ENCODE measurements at regions not wholly inside any gene's neighbourhood (a gene's known extent, or its start where the extent isn't known, plus 50 kb on each side); places are given as distances from the start of the nearest gene placed in this dataset.

DNA sequence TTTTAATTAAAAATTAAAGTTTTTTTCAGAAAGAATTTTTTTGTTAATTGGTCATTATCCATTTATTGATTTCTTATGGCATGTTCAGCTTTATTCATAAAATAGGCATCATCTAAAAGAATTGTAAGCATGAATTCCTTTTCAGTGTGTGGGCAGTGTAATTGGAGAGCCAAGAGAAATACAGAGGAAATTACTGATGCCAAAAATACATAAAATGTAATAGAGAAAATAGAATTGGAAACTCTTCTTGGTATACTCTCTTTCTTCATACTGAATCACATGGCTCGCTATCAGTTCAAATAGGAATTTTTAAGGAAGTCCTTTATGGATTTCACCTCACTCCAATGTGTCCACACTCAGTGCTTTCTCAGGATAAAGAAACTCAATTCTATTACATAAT, 663.6 kb upstream of the NRXN1 start:
- DNase-seq (ENCODE audit: low read depth in 2 of 2), result no peak

DNA sequence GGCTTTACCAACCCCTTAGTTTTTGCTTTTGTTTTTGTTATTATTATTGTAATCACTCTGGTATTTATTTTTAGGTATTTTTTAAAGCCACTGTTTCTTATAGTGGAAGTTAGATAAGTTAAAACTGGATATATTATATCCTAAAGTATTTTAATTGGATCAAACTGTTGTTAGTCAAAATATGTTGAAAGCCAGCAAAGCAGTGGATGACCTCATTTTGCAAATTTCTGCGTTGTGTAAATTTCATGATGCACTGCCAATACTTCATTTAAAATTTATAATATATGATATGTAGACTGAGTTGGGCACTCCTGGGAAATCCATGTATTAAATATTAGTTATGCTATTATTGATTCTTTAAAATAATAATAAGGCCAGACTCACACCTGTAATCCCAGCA, 661.7 kb upstream of the NRXN1 start:
- DNase-seq (ENCODE audit: low read depth in 2 of 2), result no peak

DNA sequence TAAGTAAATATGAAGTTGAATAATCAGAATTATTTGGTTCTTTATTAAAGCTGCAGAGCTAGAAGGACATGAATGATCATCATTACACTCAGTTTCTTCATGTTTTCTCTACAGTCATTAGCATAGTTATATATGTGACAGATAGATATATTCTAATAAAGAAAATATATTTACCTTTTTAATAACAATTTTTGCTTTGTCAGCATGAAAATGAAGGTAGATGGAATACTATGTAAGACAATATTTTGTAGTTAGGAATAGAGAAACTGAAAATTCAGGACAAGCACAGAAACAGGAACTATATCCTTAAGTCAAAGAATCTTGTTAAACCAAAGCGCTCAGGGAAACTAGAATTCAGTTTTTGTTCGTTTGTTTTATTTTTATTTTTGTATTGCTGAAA, 649.9 kb upstream of the NRXN1 start:
- DNase-seq (ENCODE audit: low read depth in 2 of 2), result no peak

DNA sequence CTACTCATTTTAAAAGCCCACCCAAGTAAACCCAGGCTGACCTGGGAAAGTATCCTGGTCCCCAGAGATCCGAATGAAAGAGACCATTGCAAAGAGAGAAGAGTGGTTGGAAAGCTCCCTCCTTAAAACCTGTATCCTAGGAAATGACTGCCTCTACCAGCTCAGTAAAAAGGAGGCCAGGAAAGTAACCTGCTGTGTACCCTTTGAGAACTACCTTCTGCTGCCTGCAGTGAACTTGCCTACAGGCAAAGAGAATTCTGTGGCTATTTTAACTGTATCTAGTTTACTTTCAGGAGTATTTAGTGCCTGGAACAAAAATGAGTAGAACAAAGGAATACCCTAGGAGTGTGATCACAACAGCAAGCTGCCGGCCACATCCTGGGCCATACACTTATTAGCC, 641.7 kb upstream of the NRXN1 start:
- DNase-seq (ENCODE audit: low read depth in 2 of 2), result no peak

DNA sequence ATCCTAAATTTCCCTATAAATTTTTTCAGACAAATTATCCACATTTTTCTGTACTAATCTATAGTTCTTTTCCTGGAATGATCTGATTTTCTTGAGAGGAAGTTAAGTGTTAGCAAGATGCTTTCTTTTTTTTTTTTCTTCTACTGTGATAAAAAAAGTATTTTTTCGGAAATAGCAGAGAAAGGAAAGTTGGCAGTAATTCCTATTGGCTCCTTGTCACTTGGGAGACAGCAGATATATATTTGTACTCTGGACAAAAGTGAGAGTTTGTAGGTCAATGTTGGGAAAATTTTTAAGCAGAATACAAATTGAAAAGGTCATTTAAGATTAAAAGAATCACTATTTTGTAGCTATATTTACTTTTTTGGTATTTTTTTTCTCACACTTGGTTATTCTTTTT, 635.7 kb upstream of the NRXN1 start:
- DNase-seq (ENCODE audit: low read depth in 2 of 2), result no peak

DNA sequence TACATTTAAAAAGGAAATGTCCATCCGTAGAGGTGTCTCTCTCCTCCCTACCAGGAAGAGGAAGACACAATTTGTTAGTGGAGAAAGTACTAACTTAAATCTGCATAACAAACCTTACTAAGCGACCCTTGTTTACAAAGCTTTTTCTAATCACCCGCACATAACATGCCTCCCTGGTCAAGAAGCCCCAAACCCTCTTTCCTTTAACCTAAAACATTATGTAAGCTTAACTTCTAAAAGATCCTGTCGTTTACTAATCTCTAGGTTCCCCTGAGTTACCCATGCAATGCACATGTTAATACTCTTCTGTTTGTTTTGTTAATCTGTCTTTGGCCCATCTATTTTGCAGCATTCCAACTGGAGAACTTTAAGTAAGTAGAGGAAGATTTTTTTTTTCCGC, 630.3 kb upstream of the NRXN1 start:
- no peak for DNase-seq (ENCODE audit: low read depth in 2 of 2)

DNA sequence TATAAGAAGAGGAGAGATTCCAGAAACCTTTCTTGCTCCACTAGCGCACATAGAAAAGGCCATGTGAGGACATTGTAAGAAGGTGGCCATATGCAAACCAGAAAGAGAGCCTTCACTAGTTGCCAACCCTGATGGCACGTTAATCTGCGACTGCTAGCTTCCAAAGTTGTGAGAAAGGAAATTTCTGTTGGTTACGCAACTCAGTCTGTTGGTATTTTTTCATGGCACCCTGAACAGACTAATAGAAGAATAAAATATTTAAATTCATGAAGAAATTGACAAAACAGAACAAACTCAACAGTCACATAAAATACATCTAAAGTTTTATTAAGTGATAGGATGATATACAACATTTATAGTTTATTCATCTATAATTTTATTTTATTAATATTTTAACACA, 625.9 kb upstream of the NRXN1 start:
- DNase-seq (ENCODE audit: low read depth in 2 of 2), result no peak

DNA sequence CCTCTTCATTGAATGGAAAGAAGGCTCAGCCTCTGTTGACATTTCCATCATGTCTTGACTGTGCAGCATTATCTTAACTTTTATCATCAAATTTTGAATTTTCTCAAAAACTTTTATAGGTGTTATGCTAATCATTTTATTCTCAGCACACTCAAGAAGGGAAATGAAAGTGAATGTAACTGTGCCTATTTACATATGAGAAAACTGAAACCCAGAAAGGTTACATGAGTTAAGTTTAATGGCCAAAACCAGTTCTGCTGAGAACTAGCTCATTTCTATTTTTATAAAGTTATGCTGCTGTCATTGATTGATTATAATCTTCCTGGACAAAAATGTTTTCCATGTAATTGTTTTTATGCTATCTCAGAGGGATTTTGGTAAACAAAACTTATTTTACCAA, 618.8 kb upstream of the NRXN1 start:
- DNase-seq (ENCODE audit: low read depth in 2 of 2), result no peak

DNA sequence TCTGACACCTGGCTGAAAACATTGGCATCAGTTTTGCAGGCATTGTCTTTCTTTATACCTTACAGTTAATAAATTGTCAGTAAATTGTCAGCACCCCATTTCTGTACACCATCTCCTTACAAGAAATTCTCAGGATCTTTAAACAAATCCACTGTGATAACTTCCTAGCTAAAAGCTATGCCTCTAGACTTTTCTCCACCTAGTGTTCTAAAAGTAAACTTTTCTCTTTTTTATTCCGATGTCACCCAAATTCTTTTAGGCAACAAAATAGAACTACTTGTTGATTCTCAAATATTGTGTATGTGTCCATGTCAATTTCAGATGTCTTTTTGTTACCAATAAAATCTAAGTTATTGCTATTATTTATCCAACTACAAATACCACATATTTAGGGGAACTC, 617.4 kb upstream of the NRXN1 start:
- no peak for DNase-seq (ENCODE audit: low read depth in 2 of 2)

DNA sequence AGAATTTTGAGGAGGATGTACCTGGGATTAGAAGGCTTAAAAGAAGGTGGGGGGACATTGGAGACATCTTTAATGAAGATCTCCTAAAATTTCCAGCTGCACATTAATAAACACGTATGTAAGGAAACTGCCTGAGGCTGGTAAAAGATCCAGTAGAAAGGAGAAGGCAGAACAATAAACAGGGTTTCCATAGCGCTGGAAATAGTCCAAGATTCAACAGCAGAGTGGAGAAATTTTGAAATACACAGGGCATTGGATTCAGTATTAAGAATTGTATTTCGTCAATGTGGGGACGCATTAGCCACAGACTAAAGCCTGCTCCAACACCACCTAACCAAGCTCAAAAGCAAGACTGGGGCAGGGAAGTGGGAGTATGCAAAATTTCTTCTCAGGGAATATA, 606.9 kb upstream of the NRXN1 start:
- no peak for DNase-seq (ENCODE audit: low read depth in 2 of 2)

DNA sequence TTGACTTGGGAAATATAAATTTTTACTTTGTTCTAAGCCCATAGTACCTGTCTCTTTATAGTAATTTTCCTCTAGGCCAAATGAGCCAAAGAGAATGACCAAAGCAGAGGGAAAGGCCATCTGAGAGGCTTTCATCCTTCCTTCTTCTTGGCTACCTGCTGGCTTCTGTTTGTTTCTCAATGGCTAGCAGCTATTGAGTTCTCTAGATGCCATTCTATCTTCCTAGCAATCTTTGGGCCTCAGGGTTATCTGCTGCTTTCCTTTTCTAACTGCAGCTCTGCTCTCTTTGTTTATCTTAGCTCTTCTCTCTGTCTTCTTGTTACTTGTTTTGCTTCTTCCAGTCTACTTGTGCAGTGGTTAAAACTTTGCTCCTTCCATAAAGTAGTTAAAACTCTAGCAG, 601.1 kb upstream of the NRXN1 start:
- no peak for DNase-seq (ENCODE audit: low read depth in 2 of 2)

DNA sequence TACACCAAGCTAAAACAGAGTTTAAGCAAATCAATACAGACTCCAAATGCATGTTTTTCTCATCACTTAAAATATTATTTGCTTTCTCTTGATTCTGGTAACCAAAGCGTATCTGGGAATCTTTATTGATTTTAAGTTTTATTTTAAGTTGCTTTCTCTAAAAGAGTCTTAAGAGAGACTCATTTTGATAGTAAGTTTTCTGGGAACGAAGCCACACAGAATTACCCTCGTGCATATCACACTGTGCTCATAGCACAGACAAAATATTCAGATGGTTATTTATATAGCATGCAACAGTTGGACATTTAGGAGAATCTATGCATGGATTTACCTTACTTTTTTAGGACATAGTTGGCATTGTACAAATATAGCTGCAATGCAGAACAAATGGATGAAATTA, 597.5 kb upstream of the NRXN1 start:
- DNase-seq (ENCODE audit: low read depth in 2 of 2), result no peak

DNA sequence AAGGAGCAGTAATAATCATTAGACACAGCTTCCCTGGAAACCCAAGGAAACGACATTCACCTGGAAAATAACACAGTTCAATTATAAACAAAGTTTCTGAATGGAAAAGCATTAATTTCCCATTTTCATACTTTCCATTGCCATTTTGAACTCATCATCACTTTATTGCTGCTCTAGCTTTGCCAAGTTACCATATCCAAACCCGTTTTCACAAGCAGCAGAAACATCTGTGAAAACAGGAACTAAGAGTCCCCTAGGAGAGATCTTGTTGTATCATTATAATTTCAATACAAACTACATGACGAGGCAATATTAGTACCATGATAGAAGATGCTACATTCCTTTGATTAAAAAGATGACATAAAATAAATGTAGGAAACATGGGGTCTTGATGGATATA, 597.0 kb upstream of the NRXN1 start:
- no peak for DNase-seq (ENCODE audit: low read depth in 2 of 2)

DNA sequence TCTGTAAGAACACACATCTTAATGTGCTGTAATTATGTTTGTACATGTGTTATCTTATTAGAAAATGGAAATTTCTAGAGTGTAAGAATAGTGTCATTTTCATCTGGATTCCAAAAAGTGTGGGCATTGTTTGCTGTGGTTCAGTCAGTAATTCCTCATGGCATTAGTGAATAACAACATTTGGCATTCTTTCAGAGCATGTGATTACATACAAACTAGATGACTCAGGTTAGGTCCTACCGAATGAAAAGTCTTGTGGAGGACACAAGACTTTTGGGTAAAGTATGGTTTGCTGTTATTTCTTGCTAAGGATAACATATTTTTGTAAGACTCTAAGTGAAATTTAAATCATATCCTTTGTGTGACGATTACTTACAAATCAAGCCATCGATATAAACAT, 593.1 kb upstream of the NRXN1 start:
- no peak for DNase-seq (ENCODE audit: low read depth in 2 of 2)

DNA sequence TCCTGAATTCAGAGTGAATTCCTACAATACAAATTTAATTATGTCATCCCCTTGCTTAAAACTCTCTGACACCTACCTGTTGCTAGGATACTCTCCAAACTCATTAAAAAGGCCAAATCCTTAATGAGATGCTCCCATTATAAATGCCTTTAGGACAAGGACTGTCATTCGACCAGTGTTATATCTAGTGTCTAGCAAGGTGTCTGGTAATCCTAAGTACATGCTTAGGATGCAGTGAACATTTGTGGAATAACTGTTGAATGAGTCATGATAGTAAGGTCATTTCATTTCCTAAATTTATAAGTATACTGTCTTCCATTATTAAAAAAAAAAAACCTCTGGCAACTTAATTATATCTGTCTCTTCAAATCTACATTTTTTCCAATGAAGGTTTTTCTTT, 588.9 kb upstream of the NRXN1 start:
- DNase-seq (ENCODE audit: low read depth in 2 of 2), result no peak

DNA sequence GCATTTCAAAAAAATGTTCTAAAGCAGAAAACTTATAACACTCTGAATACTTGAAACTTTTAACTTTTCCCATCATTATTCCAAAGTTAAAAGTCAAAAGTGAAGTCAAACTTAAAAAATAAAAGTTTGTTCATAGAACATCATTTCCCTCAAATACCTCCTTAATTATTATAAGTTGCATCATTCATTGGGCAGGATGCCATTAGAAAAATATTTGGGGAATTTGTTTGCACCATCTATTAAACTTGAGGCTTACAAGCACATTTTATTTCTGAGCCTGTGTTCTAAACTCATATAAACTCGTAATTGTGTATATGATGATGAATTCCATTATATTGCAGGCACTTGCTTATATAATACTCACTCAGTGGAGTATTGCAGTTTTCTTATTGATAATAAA, 588.0 kb upstream of the NRXN1 start:
- DNase-seq (ENCODE audit: low read depth in 2 of 2), result no peak

DNA sequence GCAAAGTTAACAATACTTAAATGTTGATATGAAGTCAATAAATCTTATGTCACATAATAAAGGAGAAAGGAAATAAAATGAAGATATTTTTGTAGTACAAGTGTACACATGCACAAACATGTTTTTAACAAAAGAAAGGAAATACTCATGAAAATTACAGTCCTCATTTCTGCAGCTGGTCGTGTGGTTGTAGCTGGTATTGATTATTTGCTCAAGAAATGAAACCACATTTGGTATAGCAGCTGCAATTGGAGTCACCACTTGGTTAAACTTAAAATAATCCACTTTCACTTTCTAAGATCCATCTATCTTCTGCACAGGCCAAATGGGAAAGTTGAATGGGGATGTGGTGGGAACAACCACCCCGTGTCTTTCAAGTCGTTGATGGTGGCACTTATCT, 580.5 kb upstream of the NRXN1 start:
- DNase-seq (ENCODE audit: low read depth in 2 of 2), result no peak

DNA sequence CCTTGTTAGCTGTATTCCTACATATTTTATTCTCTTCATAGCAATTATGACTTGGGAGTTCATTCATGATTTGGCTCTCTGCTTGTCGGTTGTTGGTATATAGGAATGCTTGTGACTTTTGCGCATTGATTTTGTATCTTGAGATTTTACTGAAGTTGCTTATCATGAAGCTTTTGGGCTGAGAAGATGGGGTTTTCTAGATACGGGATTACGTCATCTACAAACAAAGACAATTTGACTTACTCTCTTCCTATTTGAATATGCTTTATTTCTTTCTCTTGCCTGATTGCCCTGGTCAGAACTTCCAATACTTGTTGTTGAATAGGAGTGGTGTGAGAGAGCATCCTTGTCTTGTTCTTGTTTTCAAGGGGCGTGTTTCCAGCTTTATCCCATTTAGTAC, 569.8 kb upstream of the NRXN1 start:
- no peak for DNase-seq (ENCODE audit: low read depth in 2 of 2)

DNA sequence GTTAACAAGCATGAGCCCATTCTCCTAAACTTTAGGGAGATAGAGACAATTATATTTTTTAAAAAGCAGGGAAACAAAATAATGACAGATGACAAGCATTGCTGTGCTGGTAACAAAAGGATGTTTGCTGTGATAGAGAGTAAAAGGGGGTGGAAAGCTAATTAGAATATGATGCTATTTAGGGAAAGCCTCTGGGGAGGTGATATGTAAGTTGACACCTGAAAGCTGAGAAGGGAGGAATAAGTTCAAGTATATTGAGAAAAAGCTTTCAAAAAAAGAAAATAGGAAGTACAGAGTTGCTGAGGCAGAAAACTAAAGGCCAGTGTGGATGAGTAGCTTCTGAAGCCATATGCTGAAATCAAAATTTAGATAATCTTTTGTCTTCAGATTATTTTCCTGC, 565.2 kb upstream of the NRXN1 start:
- no peak for DNase-seq (ENCODE audit: low read depth in 2 of 2)

DNA sequence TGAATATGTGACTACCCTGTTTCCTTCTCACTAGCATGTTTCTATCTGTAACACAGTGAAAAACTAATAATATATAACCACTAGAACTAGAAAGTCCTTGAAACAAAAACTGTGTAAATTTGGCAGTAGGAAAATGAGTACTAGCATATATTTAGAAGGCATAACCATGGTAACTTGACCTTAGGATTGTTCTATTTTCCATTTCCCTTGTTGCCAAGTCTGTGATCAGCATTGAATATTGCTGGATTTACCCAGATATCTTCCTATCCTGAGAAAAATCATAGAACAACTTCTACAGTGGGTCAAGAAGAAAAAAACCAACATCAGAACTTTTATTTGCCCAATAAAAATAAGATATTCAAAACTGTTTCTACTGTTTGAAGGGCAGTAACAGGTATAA, 563.9 kb upstream of the NRXN1 start:
- DNase-seq (ENCODE audit: low read depth in 2 of 2), result no peak

DNA sequence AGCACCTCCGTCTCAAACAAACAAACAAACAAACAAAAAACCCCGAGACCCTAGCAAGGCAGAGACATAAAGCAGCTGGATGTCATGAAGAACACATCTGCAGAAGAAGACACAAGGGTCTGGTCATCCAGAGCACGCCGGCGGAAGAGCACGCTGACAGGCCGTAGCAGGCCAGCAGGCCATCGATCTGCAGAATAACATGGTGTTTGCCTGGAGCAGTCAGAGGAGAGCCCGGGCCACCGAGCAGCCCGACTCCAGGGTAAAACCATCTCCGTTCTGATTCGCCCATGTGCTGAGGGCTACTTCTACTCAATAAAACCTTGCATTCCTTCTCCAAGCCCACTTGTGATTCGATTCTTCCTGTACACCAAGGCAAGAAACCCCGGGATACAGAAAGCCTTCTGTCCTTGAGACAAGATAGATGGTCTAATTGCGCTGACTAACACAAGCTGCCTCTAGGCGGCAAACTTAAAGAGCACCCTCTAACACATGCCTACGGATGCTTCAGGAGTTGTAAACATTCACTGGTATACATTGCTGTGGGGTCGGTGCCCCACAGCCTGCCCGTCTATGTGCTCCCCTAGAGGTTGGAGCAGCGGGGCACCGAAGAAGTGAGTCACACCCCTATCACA, 549.8 kb upstream of the NRXN1 start:
- DNase-seq (ENCODE audit: low read depth in 2 of 2), result no peak

DNA sequence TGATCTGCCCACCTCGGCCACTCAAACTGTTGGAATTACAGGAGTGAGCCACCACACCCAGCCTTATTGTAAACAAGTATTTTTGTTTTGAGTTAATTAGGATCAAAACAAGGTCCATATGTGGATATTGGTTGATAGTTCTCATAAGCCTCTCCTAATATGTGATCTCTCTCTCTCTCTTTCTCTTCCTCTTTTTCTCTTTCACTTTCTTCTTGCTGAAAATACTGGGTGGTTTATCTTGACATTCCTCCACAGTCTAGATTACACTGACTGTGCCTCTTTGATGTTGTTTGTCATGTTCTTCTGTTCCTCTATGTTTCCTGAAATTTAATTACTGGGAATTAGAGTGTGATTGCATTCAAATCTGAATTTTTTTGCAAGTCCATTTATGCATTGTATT, 547.5 kb upstream of the NRXN1 start:
- DNase-seq (ENCODE audit: low read depth in 2 of 2), result no peak

DNA sequence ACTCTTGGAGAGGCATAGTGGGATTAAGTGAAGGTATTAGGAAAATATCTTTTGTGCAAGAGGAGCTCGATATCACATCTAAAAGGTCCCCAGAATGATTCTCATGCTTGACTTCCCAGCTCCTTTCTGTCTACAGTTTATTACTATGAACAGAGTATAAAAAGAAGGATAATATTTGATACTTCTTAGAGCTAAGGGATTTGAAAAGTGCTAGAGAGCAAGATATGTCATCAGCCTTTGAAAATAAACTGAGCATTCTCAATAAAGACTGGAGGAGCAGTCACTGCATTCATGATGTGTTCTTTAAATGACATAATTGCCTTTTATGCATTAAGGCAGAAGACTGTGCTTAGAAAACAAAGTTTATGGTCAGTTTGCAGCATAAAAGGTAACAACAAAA, 543.2 kb upstream of the NRXN1 start:
- no peak for DNase-seq (ENCODE audit: low read depth in 2 of 2)

DNA sequence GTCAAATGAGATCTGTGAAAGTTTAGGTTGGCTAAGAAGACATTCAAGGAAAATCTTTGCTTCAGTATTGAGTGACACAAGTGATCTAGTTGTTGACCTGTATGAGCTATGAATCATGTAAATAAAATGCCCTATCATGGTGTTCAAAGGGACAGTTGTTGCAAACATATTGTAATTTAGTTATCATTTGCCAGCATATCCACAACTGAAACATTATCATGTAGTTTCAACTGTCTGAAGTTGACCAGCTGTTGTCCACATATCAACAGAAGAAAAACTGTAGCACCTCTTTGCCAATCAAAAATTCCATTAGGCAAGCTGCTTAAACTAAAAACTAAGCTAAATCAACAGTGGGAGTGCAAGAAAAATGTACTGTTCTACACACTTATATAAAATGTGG, 527.1 kb upstream of the NRXN1 start:
- DNase-seq (ENCODE audit: low read depth in 2 of 2), result no peak

DNA sequence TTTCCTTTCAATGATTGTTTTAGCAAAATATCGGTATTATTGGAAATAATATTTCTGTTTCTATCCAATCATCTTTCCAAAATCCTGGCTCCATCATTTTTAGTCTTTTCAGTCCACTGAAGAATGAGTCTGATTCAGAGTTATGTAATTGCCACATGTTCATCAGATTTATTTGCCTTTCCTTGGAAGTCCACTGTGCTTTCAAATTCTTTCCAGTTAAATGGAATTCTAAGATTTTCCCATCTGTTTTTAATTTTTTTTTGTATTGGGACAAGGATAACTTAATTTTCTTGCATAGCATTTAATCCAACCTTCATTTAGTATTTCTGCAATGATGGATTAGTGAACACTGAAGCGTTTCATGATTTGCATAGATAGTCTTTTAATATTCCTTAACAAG, 521.5 kb upstream of the NRXN1 start:
- no peak for DNase-seq (ENCODE audit: low read depth in 2 of 2)
